HCT116 (cell line): ENCODE measurements at regions not wholly inside any gene's neighbourhood (a gene's known extent, or its start where the extent isn't known, plus 50 kb on each side); places are given as distances from the start of the nearest gene placed in this dataset.

Experiments used
- CTCF ChIP-seq, 3 experiments: fragments of 200-600 bp in 1 of 3; sonication (generic) in 1 of 3; IDR thresholded peaks in 2 of 3; conservative IDR thresholded peaks in 1 of 3; 2 replicates each; pipeline ENCODE4 v1.5.1; 2012 to 2017; ENCODE audit warnings: low read depth in 2 of 3, low read length in 2 of 3, antibody characterized with exemption in 1 of 3, borderline replicate concordance in 1 of 3, control low read depth in 1 of 3, mild to moderate bottlenecking in 1 of 3, mixed read lengths in 1 of 3, mixed run types in 1 of 3, moderate library complexity in 1 of 3; ENCODE audit not compliant: insufficient read depth in 1 of 3
- POLR2AphosphoS5 ChIP-seq: IDR thresholded peaks from 2 replicates; pipeline ENCODE4 v1.6.1; 2011; ENCODE audit warnings: mild to moderate bottlenecking, low read depth, low read length, moderate library complexity
- SP1 ChIP-seq: IDR thresholded peaks from 2 replicates; pipeline ENCODE4 v1.6.1; 2012; ENCODE audit warnings: low read depth
- TCF7L2 ChIP-seq: IDR thresholded peaks from 2 replicates; pipeline ENCODE4 v1.7.0; 2011; ENCODE audit warnings: borderline replicate concordance, inconsistent platforms; ENCODE audit not compliant: insufficient read depth, insufficient read length; ENCODE audit errors: extremely low read depth

DNA sequence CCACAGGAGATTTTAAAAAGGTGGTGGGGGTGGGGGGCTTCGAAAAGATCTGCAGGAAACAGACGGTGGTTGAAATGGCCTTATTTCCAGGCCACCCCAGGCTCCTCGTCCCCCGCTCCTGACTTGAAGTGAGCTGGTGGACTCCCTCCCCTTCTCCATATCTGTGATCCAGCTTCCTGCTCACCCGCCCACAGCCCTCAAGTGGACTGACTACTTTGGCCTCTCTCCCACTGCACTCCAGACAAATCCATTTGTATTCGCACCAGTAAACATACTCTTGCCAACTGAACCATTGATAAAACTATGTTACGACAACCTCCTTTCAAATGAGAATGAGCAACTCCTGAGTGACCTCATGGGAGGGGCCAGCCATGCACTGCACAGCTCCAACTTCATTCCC lies 259.5 kb downstream of the COL4A1 start:
- TF ChIP-seq CTCF (IDR thresholded peaks at IDR 0.05 in 2 of 3, conservative IDR thresholded peaks at IDR 0.05 in 1 of 3; ENCODE audit: borderline replicate concordance in 1 of 3, insufficient read depth in 1 of 3, low read depth in 2 of 3, low read length in 2 of 3) (no peak), POLR2AphosphoS5 (no peak), SP1 (no peak), TCF7L2 (no peak)
